ENCODE measurements at regions not wholly inside any gene's neighbourhood (a gene's known extent, or its start where the extent isn't known, plus 50 kb on each side); places are given as distances from the start of the nearest gene placed in this dataset.

DNA sequence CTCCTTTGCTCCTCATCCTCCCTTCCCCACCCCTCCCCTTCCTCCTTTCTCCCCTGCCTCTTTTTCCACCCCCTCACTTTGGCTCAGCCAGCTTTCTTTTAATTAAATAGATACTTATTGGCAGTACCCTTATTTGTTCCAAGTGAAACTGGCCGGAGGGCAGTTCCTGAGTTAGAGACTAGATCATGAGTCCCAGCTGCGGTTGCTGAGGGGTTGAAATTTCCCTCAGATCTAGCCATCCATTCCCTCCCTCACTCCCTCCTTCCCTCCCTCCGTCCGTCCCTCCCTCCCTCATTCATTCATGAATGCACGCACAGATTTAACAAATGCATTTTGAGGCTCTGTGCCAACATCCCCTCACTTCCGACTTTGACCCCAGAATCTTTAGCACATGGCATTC lies 519.2 kb upstream of the EEF2KMT start:
- H3K4me3 ChIP-seq (ENCODE audit: insufficient read depth, low read depth, low read length) = no peak overlapping the region
- H3K4me1 ChIP-seq (ENCODE audit: control insufficient read depth, insufficient read depth, low read length) = no peaks in the 10 kb centered on the region
- no peaks in the 10 kb centered on the region for H3K36me3 ChIP-seq (ENCODE audit: control insufficient read depth, insufficient read depth, low read length)
- no peak overlapping the region for H3K27ac ChIP-seq (ENCODE audit: insufficient read depth, low read depth, low read length, poor library complexity, severe bottlenecking)
- 70 to 74% methylated on average over 6 of the region's 6 CpGs for WGBS, 2 experiments
- peaks cover 4% of the 10 kb centered on the region for H3K27me3 ChIP-seq (ENCODE audit: control insufficient read depth, insufficient read depth, low read length, poor library complexity, severe bottlenecking)
- H3K9me3 ChIP-seq (ENCODE audit: control insufficient read depth, low read length) = no peaks in the 10 kb centered on the region

DNA sequence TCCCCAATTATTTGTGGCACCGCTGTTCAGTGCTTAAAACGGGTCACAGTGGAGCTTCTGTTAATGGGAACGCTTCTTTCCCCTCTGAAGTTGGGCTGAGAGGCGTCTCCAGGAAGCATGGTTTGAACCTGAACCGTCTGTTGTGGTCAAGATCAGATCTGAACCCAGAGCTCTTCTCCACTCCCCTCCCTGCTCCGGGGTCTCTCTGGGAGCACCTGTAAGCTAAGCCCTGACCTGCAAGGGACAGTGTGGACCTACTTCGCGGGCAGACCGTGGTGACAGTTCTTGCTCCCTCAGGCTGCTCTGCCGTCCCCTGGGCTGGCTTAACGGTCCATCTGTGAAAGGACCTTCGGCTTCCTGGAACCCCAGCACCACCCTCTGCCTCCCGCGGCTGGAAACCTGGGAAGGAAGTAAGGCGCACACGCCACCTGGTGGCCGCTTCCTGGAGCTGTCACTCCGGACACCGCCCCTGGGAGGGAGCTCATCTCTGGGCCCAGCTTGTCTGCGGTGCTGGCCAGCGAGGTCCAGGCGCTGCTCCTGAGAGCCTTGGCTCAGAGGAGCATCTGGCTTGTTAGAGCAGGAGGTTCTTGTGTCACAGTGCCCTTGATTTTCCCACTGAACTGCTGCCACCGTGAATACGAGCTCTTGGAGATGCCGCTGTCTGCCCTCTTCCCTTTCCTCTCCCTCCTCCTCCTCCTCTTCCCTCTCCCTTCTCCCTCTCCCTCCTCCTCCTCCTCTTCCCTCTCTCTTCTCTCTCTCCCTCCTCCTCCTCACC lies 518.5 kb upstream of the EEF2KMT start:
- H3K36me3 ChIP-seq (ENCODE audit: control insufficient read depth, insufficient read depth, low read length) = no peaks in the 10 kb centered on the region
- WGBS, 2 experiments = 20 to 22% methylated on average over 25 of the region's 25 CpGs
- peaks cover 4% of the 10 kb centered on the region for H3K27me3 ChIP-seq (ENCODE audit: control insufficient read depth, insufficient read depth, low read length, poor library complexity, severe bottlenecking)
- peak overlapping the region; percentile 30 for H3K4me3 ChIP-seq (ENCODE audit: insufficient read depth, low read depth, low read length)
- H3K9me3 ChIP-seq (ENCODE audit: control insufficient read depth, low read length) = no peaks in the 10 kb centered on the region
- no peaks in the 10 kb centered on the region for H3K4me1 ChIP-seq (ENCODE audit: control insufficient read depth, insufficient read depth, low read length)
- H3K27ac ChIP-seq (ENCODE audit: insufficient read depth, low read depth, low read length, poor library complexity, severe bottlenecking) = no peak overlapping the region

DNA sequence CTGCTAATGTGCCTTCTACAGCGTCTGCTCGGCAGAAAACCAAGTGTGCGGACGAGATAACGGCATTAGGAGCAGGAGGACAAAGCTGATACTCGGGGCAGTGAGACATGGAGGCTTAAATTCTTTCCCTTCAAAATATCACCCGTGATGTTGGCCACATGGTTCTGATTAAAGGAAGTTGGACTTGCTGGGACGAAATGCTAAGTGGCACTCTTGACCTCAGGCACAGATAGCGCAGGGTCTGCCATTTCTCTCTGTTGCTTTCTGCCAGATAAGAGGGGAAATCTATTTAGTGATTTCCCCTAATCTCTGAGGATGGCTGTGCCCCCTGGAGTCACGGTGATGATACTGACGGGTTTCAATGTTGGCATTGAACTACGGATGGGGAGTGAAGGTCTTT lies 509.6 kb upstream of the EEF2KMT start:
- Histone ChIP-seq H3K27ac (ENCODE audit: insufficient read depth, low read depth, low read length, poor library complexity, severe bottlenecking) (no peak overlapping the region), H3K9me3 (ENCODE audit: control insufficient read depth, low read length) (no peaks in the 10 kb centered on the region), H3K27me3 (ENCODE audit: control insufficient read depth, insufficient read depth, low read length, poor library complexity, severe bottlenecking) (no peaks in the 10 kb centered on the region), H3K4me1 (ENCODE audit: control insufficient read depth, insufficient read depth, low read length) (peaks cover 4% of the 10 kb centered on the region), H3K36me3 (ENCODE audit: control insufficient read depth, insufficient read depth, low read length) (no peaks in the 10 kb centered on the region), H3K4me3 (ENCODE audit: insufficient read depth, low read depth, low read length) (no peak overlapping the region)
- 90 to 91% methylated on average over 12 of the region's 12 CpGs for WGBS, 2 experiments

DNA sequence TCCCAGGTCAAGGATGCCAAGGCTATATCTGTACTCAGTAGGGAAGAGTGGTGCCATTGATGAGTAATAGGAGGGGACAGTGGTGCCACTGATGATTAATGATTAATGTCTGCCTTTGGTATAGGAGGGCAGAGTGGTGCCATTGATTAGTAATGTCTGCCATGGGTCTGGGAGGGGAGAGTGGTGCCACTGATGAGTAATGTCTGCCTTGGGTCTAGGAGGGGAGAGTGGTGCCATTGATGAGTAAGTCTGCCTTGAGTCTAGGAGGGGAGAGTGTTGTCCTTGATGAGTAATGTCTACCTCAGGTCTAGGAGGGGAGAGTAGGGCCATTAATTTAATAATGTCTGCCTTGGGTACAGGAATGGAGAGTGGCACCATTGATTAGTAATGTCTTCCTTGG lies 507.8 kb upstream of the EEF2KMT start:
- Histone ChIP-seq H3K9me3 (ENCODE audit: control insufficient read depth, low read length) (no peaks in the 10 kb centered on the region), H3K36me3 (ENCODE audit: control insufficient read depth, insufficient read depth, low read length) (no peaks in the 10 kb centered on the region), H3K27me3 (ENCODE audit: control insufficient read depth, insufficient read depth, low read length, poor library complexity, severe bottlenecking) (no peaks in the 10 kb centered on the region), H3K4me3 (ENCODE audit: insufficient read depth, low read depth, low read length) (no peak overlapping the region), H3K27ac (ENCODE audit: insufficient read depth, low read depth, low read length, poor library complexity, severe bottlenecking) (no peak overlapping the region), H3K4me1 (ENCODE audit: control insufficient read depth, insufficient read depth, low read length) (peaks cover 4% of the 10 kb centered on the region)

DNA sequence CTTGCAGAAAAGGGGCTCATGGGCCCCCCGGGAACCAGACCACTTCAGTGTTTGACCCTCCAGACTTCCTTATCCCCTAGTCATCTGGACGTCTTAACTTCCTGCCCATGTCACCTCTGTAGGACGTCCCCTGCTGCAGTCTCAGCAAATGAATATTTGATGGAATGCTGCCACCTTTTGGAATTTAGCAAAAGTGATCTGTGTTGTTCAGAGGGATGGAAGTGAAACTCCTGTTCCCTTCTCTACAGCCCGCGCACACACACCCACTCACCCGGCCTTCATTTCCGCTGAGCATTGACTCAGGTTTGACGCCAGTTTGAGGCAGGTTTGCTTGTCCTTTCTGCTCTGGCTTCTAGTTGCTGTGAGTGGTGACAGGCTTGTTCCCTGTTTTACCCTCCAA lies 507.2 kb upstream of the EEF2KMT start:
- 73% methylated on average over 8 of the region's 8 CpGs for WGBS, 2 experiments
- Histone ChIP-seq H3K27me3 (ENCODE audit: control insufficient read depth, insufficient read depth, low read length, poor library complexity, severe bottlenecking) (no peaks in the 10 kb centered on the region), H3K4me1 (ENCODE audit: control insufficient read depth, insufficient read depth, low read length) (peaks cover 4% of the 10 kb centered on the region), H3K9me3 (ENCODE audit: control insufficient read depth, low read length) (no peaks in the 10 kb centered on the region), H3K36me3 (ENCODE audit: control insufficient read depth, insufficient read depth, low read length) (no peaks in the 10 kb centered on the region), H3K27ac (ENCODE audit: insufficient read depth, low read depth, low read length, poor library complexity, severe bottlenecking) (no peak overlapping the region), H3K4me3 (ENCODE audit: insufficient read depth, low read depth, low read length) (no peak overlapping the region)

DNA sequence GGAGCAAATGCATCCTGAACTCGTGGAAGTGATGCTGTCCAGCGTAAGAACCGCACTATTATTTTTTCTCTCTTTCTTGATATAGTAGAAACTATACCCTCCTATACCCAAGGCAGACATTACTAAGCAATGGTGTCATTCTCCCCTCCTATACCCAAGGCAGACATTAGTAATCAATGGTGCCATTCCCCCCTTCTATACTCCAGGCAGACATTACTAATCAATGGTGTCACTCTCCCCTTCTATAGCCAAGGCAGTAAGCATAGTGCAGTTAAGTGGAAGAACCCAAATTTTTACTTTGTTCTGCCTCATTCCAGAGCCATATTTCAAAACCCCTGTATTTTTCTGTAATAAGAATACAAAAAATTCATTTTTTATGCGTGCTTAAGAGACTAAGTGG lies 506.2 kb upstream of the EEF2KMT start:
- H3K36me3 ChIP-seq (ENCODE audit: control insufficient read depth, insufficient read depth, low read length) = no peaks in the 10 kb centered on the region
- no peaks in the 10 kb centered on the region for H3K27me3 ChIP-seq (ENCODE audit: control insufficient read depth, insufficient read depth, low read length, poor library complexity, severe bottlenecking)
- no peak overlapping the region for H3K4me3 ChIP-seq (ENCODE audit: insufficient read depth, low read depth, low read length)
- H3K27ac ChIP-seq (ENCODE audit: insufficient read depth, low read depth, low read length, poor library complexity, severe bottlenecking) = no peak overlapping the region
- H3K4me1 ChIP-seq (ENCODE audit: control insufficient read depth, insufficient read depth, low read length) = no peaks in the 10 kb centered on the region
- 89 to 97% methylated on average over 4 of the region's 4 CpGs for WGBS, 2 experiments
- H3K9me3 ChIP-seq (ENCODE audit: control insufficient read depth, low read length) = no peaks in the 10 kb centered on the region

DNA sequence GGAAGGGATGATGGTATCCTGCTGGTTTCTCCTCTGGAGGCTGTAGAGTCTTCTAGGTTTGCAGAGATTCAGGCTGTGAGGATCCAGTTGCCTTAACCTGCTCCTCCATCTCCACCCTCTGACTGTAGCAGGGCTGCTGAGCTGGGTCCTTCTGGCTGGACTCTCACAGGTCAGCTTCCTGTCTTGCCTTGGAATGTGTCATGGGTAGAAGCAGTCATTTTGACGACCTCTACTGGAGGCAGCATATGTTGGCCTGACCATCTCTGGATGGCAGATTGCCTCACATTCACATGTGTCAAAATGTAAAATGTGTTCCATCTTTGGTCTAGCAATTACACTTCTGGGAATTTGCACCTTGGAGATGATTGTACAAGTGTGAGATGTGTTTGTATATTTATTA lies 504.4 kb upstream of the EEF2KMT start:
- H3K27ac ChIP-seq (ENCODE audit: insufficient read depth, low read depth, low read length, poor library complexity, severe bottlenecking) = no peak overlapping the region

DNA sequence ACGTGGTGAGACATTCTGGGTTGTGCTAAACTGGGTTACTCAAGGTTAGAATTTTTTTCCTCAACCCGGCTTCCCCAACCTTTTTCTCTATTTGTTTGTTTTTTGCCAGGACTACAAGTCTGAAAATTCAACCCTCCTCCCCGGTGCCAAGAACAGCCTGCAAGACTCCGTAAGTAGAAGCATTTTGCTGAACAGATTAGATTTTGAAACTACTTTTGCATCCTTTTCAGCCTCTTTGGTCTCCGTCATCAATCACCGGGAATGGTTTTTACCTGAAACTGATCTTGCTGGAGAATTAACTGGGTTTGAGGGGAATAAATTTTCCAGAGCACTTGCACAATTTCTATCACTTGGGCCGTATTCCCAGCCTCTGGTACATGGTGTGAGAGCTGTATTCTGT lies 501.2 kb upstream of the EEF2KMT start:
- WGBS, 2 experiments = 89 to 90% methylated on average over 7 of the region's 7 CpGs
- H3K36me3 ChIP-seq (ENCODE audit: control insufficient read depth, insufficient read depth, low read length) = no peaks in the 10 kb centered on the region
- no peak overlapping the region for H3K27ac ChIP-seq (ENCODE audit: insufficient read depth, low read depth, low read length, poor library complexity, severe bottlenecking)
- H3K27me3 ChIP-seq (ENCODE audit: control insufficient read depth, insufficient read depth, low read length, poor library complexity, severe bottlenecking) = no peaks in the 10 kb centered on the region
- no peak overlapping the region for H3K4me3 ChIP-seq (ENCODE audit: insufficient read depth, low read depth, low read length)
- no peaks in the 10 kb centered on the region for H3K9me3 ChIP-seq (ENCODE audit: control insufficient read depth, low read length)
- no peaks in the 10 kb centered on the region for H3K4me1 ChIP-seq (ENCODE audit: control insufficient read depth, insufficient read depth, low read length)

More for the DNA sequence above, 504.4 kb upstream of the EEF2KMT start:
- Histone ChIP-seq H3K4me1 (ENCODE audit: control insufficient read depth, insufficient read depth, low read length) (no peaks in the 10 kb centered on the region), H3K9me3 (ENCODE audit: control insufficient read depth, low read length) (no peaks in the 10 kb centered on the region), H3K27me3 (ENCODE audit: control insufficient read depth, insufficient read depth, low read length, poor library complexity, severe bottlenecking) (no peaks in the 10 kb centered on the region), H3K4me3 (ENCODE audit: insufficient read depth, low read depth, low read length) (no peak overlapping the region), H3K36me3 (ENCODE audit: control insufficient read depth, insufficient read depth, low read length) (no peaks in the 10 kb centered on the region)
- 79 to 82% methylated on average over 1 of the region's 1 CpG for WGBS, 2 experiments

DNA sequence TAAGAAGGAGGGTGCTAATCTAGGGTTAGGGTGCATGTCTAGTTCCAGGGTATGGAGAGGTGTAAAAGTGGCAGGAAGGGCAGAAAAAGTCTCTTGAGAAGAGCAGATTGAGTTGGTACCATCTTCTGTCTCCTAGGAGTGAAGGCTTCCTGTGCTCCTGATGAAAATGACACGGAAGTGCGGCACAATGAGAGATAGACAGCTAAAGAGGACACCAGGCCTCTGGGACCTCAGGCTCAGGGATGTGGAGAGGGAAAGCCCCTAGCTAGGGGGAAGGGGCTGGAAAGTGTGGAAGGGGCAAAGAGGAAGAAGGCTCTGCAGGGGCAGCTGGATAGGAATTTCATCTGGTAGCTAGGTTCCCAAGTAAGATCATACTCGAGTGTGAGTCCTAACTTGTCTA lies 498.3 kb upstream of the EEF2KMT start:
- Histone ChIP-seq H3K4me3 (ENCODE audit: insufficient read depth, low read depth, low read length) (no peak overlapping the region), H3K27me3 (ENCODE audit: control insufficient read depth, insufficient read depth, low read length, poor library complexity, severe bottlenecking) (no peaks in the 10 kb centered on the region), H3K9me3 (ENCODE audit: control insufficient read depth, low read length) (no peaks in the 10 kb centered on the region), H3K4me1 (ENCODE audit: control insufficient read depth, insufficient read depth, low read length) (no peaks in the 10 kb centered on the region), H3K36me3 (ENCODE audit: control insufficient read depth, insufficient read depth, low read length) (no peaks in the 10 kb centered on the region), H3K27ac (ENCODE audit: insufficient read depth, low read depth, low read length, poor library complexity, severe bottlenecking) (no peak overlapping the region)
- WGBS, 2 experiments = 95 to 98% methylated on average over 3 of the region's 3 CpGs

DNA sequence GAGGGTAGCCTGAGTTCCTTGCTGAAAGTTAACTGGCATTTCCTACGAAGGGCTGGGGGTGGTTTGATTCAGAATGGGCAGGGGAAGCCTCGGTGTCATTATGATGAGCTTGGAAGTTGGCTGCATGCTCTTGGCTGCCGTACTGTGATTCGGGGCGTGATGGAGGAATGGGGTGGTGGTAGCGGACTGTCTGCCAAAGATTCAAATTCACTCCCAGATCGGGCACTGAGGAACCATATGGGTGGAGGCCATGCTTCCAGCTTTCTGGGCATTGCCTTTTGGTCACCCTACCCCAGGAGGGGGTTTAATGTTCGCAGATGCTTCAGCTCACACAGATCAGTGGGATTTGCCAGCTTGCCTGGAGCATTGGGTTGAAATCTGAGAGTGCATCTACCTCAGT lies 492.8 kb upstream of the EEF2KMT start:
- peaks cover 3% of the 10 kb centered on the region for H3K4me1 ChIP-seq (ENCODE audit: control insufficient read depth, insufficient read depth, low read length)
- WGBS, 2 experiments = 91 to 92% methylated on average over 8 of the region's 8 CpGs
- H3K4me3 ChIP-seq (ENCODE audit: insufficient read depth, low read depth, low read length) = no peak overlapping the region
- H3K36me3 ChIP-seq (ENCODE audit: control insufficient read depth, insufficient read depth, low read length) = no peaks in the 10 kb centered on the region
- no peaks in the 10 kb centered on the region for H3K9me3 ChIP-seq (ENCODE audit: control insufficient read depth, low read length)
- no peaks in the 10 kb centered on the region for H3K27me3 ChIP-seq (ENCODE audit: control insufficient read depth, insufficient read depth, low read length, poor library complexity, severe bottlenecking)
- no peak overlapping the region for H3K27ac ChIP-seq (ENCODE audit: insufficient read depth, low read depth, low read length, poor library complexity, severe bottlenecking)
